NCI-H1436 (cell line): ENCODE measurements at regions not wholly inside any gene's neighbourhood (a gene's known extent, or its start where the extent isn't known, plus 50 kb on each side); places are given as distances from the start of the nearest gene placed in this dataset.

Source experiments
- DNase-seq: peaks from one replicate; lab custom pipeline; 2025; lab: John Stamatoyannopoulos, UW

GRCh38 chr10:58140691-58141347 lies 126.9 kb downstream of the IPMK start:
- no peak for DNase-seq

GRCh38 chr10:58140054-58140453 lies 127.6 kb downstream of the IPMK start:
- no peak for DNase-seq

DNA sequence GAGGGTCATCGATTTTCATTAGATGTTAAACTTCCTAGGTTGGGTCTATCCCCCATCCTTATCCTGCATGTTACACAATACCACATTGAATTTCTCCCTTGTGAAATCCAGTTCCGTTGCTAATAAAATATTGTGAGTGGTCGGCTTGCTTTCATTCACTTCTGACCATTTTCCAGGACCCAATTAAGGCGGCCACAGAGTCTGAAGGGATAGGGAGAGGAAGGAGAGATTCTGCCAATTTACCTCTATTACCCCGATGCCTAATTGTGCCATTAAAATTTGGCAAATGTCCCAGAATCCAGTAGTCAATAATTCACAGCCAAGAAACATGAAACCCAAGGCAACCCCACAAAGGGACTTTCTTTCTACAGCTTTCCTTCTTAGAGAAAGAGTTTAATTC lies 129.9 kb downstream of the IPMK start:
- DNase-seq = peak; percentile 79

- no peak for DNase-seq
Measured at GRCh38 chr10:58115218-58116050, 152.3 kb downstream of the IPMK start.

DNA sequence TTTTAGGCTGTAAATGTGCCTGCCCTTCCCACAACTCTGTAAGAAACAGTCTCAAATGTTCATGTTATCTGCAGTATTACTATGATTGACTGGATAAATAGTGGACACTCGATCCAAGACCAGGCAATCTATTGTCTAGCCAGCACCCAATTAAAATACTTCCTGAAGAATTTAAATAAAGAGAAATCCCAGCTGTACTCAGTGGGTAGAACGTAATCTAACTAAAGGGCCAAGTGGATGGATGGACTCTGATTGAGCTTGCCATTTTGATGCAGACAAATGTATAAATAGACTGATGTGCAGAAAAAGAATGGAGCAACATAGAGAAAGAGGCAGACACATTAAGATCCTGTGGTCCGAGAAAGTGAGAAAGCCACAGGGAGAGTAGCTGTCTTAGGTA lies 158.0 kb downstream of the IPMK start:
- DNase-seq = no peak

- DNase-seq = no peak
Measured at GRCh38 chr10:58107506-58107905, 160.2 kb downstream of the IPMK start.

DNA sequence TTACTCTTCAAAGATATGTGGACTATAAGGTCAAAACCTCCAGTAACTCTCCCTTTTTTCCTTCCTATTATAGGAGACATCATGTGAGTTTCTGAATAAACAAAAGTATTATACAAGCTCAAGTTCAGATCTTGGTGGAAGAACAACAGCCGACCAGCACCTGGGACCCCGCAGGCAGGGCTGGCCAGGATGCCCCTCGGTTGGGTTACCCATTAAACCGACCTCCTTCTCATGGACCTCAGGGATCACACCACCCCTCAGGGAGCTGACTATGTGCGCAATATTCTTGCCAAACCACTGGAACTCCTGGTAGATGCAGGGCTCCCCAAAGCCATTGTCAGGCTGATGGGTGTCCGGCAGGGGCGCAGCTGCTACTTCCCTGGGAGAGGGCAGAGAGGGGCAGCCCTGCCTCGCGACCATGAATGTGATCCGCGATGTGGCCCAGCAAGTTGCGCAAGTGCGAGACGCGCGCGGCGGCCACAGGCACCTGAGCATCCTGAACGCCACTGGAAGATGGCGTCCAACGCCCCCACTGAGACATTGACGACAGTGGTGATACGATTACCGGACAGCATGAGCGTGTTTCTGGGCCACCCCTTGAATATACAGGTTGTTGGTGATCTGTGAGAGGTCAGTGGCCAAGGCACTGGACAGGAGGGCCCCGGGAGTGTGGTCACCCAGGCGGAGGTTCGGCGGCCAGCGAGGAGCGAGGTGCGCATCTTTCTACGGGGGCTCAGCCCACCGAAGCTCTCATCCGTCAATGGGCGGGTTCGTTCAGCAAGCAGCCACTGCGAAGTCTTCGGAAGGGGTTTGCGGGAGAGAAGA lies 161.3 kb downstream of the IPMK start:
- DNase-seq = no peak

DNA sequence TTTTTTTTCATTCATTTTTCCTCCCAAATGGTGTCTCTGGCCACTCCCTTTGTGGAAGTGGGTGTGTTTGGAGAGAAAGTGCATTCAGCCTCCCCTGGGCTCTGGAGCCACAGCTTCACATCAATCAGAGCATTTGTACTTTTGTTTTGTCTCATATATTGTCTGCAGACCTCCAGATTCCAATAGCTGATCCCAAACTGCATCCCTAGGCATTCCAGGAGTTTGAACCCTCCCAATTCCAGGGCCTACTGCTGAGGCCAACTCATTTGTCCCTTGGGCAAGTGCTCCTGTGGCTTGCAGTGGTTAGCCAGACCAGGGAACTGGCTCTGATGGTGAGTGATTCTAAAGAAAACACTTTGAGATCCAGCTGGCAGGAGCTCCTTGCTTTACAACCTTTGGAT lies 163.3 kb downstream of the IPMK start:
- no peak for DNase-seq

DNA sequence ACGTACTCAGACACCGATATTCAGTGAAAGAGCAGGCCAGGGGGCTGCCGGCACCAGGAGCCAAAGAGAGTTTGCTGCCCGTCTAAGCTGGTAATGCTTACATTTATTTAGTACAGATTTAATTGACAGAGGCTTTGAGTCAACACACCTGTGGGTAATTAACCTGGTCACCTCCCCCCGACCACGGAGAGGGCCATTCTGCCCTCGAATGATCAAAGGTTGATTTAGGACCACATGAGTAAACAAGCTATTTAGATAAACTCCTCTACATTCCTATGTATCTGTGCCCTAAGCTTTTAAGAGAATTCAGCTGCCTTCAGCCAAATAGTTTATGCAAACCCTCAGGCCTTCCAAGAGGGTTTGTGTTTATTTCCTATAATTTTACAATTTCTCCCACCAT lies 164.8 kb downstream of the IPMK start:
- DNase-seq = no peak

GRCh38 chr10:58101682-58102081 lies 166.0 kb downstream of the IPMK start:
- DNase-seq = no peak

GRCh38 chr10:58094985-58095718 lies 172.5 kb downstream of the IPMK start:
- no peak for DNase-seq

- DNase-seq = no peak
Measured at GRCh38 chr10:58091886-58092285, 175.8 kb downstream of the IPMK start.

GRCh38 chr10:58089739-58090138 lies 178.0 kb downstream of the IPMK start:
- DNase-seq = no peak

GRCh38 chr10:58087896-58088295 lies 179.8 kb downstream of the IPMK start:
- DNase-seq = no peak

DNA sequence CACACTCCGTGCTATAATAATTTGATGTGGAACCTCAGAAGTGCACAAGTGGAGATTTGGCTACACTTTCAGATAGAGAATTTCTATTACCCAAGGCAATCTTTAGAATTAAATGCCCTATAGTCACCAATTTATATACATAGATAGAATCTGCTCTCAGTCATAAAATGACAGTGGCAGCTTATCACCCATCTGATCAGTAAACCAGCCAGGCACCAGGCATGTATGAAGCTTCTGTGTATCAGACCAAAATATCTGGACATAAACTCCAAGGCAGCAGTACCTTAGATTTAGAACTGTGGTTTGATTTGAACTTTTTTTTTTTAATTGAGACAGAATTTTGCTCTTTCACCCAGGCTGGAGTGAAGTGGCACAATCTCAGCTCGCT lies 180.9 kb downstream of the IPMK start:
- no peak for DNase-seq

DNA sequence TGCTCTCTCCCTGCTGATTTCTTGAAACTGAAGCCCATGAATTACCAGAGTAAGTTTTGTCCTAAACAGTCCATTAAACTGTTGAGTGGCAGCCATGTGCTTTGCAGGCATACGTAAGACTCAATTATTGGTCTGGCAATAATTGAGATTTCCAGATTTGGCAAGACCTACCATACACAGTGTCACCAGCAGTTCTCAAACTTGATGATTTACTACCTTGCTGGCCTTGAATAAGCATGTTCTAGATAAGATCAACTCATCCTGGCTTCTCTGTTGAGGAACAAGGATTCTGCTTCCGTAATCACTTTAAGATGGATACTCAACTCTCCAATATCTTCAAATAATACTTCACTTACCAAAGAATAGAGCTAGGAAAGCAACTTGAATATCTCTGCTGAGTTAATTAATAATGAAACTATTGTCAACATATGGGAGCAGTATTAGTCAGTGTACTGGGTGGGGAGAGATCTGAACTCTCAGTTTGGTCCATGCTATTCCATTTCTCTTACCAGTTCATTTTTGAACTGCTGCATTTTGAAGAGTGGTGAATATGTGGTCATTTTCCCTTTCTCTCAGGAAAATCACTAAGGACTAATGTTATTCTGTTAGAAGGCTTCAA lies 181.4 kb downstream of the IPMK start:
- DNase-seq = no peak

GRCh38 chr10:58082248-58082647 lies 185.4 kb downstream of the IPMK start:
- DNase-seq = no peak

- no peak for DNase-seq
Measured at GRCh38 chr10:58081353-58081752, 186.3 kb downstream of the IPMK start.

DNA sequence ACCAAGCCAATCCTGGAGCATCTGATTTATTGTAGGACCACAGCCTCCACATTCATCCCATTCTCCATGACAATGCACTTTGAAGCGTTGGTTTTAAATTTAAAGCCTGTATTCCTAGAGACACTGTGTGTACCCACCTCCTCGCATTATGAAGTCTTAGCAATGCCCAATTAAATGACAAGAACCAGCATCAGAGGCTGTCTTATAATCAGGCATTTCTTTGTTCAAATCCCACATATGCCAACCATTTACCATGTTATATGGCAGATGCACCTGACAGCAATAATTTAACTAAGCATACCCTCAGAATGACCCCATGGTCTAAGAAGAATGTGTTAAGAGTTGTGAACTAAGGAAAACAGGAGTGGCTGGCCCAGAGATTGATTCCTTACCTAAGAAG lies 188.2 kb downstream of the IPMK start:
- no peak for DNase-seq

DNA sequence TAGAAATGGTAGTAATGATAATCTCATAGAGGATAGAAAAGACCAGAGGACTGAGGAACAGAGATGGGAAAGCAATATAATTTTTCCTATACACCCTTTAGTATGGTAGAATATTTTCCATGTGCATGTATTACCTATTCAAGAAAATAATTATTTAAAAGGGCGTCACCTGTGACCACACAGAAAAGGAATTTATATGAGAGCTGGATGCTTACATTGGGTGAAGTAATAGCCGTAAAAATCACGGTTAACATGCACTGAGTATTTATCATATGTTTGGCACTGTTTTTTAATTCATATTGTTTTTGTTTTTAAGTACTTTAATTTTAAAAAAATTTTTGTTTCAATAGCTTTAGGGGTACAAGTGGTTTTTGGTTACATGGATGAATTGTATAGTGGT lies 195.1 kb downstream of the IPMK start:
- no peak for DNase-seq

DNA sequence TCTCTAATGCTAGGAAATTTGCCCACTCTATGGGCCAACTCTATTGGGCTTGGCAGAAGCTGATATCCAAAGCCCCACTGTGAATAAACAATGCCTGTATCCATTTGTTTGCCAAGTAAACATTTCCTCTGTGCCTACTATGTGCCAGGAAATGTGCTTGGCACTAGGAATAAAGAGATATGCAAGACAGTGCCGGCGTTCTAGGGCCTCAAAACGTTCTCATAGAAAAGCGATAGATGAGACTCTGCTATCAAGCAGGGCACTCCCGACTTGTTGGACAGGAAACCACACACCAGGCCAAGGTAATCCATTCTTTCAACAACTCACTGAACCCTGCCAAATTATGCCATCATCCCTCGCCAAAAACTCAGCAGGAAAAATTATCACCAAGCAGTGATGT lies 196.7 kb downstream of the IPMK start:
- DNase-seq = no peak

DNA sequence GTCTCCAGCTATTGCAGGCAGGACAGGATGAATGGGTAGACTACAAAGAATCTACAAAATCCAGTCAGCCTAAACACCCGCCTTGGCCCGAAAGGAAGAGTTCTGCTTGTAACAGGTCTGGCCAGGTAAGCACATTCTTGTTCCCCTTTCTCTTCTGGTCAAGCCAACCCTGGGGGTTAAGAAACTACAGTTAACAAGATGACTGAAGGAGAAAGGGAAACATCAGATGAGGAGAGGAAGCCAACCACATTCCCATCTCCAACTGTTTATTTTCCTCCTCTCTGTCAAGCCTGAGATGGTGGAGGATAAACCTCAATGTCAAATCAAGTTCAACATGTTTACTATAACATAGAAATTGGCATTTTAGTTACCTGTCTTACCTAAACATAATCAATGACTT lies 198.9 kb downstream of the IPMK start:
- no peak for DNase-seq
